ENCODE measurements at regions not wholly inside any gene's neighbourhood (a gene's known extent, or its start where the extent isn't known, plus 50 kb on each side); places are given as distances from the start of the nearest gene placed in this dataset.
"Not testable (repeated sequence)": the region's sequence is repeated elsewhere in the genome, so short reads cannot be mapped to it uniquely, and the experiment has no call there.

DNA sequence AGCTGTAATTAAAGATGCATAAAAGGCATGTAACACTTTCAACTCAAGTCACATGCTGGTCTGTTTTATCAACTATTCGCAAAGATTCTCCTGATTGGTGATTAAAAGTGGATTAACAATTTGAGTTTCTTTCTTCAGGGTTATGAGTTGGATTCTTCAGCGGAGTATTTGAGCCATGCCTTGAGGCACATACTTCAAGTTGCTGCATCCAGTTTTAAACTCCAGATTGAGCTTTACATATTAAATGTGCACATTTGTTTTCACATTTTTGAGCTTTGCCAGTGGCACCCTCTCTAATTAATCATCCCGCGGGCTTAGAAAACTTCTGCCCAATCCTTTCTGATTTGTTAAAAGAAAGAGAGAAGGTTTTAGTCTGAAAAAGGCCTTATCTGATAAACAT lies 654.5 kb downstream of the PRIM2 start:
- POLR2A ChIA-PET; H3K36me3 ChIP-seq (ENCODE audit: control insufficient read depth, insufficient read depth, low read length); H3K27me3 ChIP-seq (ENCODE audit: control insufficient read depth, insufficient read depth, low read length); H3K4me3 ChIP-seq (ENCODE audit: low read depth, low read length); CTCF ChIA-PET; DNase-seq (ENCODE audit: low read depth): not testable (repeated sequence)

- ChIA-PET POLR2A (no interaction called here), CTCF (no interaction called here)
- no peaks in the 10 kb centered on the region for H3K27me3 ChIP-seq (ENCODE audit: control insufficient read depth, insufficient read depth, low read length)
- no peaks in the 10 kb centered on the region for H3K36me3 ChIP-seq (ENCODE audit: control insufficient read depth, insufficient read depth, low read length)
- no peak overlapping the region for H3K4me3 ChIP-seq (ENCODE audit: low read depth, low read length)
- TF ChIP-seq, protein P1, sequence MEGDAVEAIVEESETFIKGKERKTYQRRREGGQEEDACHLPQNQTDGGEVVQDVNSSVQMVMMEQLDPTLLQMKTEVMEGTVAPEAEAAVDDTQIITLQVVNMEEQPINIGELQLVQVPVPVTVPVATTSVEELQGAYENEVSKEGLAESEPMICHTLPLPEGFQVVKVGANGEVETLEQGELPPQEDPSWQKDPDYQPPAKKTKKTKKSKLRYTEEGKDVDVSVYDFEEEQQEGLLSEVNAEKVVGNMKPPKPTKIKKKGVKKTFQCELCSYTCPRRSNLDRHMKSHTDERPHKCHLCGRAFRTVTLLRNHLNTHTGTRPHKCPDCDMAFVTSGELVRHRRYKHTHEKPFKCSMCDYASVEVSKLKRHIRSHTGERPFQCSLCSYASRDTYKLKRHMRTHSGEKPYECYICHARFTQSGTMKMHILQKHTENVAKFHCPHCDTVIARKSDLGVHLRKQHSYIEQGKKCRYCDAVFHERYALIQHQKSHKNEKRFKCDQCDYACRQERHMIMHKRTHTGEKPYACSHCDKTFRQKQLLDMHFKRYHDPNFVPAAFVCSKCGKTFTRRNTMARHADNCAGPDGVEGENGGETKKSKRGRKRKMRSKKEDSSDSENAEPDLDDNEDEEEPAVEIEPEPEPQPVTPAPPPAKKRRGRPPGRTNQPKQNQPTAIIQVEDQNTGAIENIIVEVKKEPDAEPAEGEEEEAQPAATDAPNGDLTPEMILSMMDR (IDR thresholded peaks at IDR 0.05; ENCODE audit: insufficient read depth, low read depth, low read length) = no peak
- no peak for DNase-seq (ENCODE audit: low read depth)
These were observed 657.2 kb downstream of the PRIM2 start for GRCh38 chr6:57974653-57975052.

- POLR2A ChIA-PET; H3K27me3 ChIP-seq (ENCODE audit: control insufficient read depth, insufficient read depth, low read length); CTCF ChIA-PET; DNase-seq (ENCODE audit: low read depth); H3K4me3 ChIP-seq (ENCODE audit: low read depth, low read length); H3K36me3 ChIP-seq (ENCODE audit: control insufficient read depth, insufficient read depth, low read length): not testable (repeated sequence)
These were observed 657.7 kb downstream of the PRIM2 start for GRCh38 chr6:57975127-57975526.

GRCh38 chr6:57976371-57976770 lies 658.9 kb downstream of the PRIM2 start:
- H3K27me3 ChIP-seq (ENCODE audit: control insufficient read depth, insufficient read depth, low read length); CTCF ChIA-PET; POLR2A ChIA-PET; H3K36me3 ChIP-seq (ENCODE audit: control insufficient read depth, insufficient read depth, low read length); H3K4me3 ChIP-seq (ENCODE audit: low read depth, low read length); DNase-seq (ENCODE audit: low read depth): not testable (repeated sequence)

GRCh38 chr6:57983603-57984002 lies 666.2 kb downstream of the PRIM2 start:
- H3K36me3 ChIP-seq (ENCODE audit: control insufficient read depth, insufficient read depth, low read length); H3K4me3 ChIP-seq (ENCODE audit: low read depth, low read length); H3K27me3 ChIP-seq (ENCODE audit: control insufficient read depth, insufficient read depth, low read length); POLR2A ChIA-PET; CTCF ChIA-PET; DNase-seq (ENCODE audit: low read depth): not testable (repeated sequence)

DNA sequence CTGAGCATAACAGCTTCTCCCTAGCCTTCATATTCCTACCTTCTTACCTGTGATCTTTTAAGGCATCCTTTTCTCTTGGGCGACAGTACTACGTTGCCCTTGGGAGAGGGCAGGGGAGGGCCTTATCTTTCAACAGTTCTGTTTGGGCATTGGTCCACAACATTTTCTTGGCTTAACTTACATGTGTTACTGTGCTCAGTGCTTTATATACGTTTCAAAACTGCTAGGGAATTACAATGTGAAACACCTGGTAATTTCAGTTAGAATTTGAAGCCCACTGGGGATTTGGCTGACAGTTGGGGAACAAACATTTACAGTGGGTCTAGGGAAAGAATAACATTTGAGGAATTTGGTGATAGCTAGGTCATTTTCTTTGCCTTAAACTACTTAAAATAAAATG lies 667.1 kb downstream of the PRIM2 start:
- POLR2A ChIA-PET; H3K27me3 ChIP-seq (ENCODE audit: control insufficient read depth, insufficient read depth, low read length); H3K36me3 ChIP-seq (ENCODE audit: control insufficient read depth, insufficient read depth, low read length); H3K4me3 ChIP-seq (ENCODE audit: low read depth, low read length); DNase-seq (ENCODE audit: low read depth); CTCF ChIA-PET: not testable (repeated sequence)

DNA sequence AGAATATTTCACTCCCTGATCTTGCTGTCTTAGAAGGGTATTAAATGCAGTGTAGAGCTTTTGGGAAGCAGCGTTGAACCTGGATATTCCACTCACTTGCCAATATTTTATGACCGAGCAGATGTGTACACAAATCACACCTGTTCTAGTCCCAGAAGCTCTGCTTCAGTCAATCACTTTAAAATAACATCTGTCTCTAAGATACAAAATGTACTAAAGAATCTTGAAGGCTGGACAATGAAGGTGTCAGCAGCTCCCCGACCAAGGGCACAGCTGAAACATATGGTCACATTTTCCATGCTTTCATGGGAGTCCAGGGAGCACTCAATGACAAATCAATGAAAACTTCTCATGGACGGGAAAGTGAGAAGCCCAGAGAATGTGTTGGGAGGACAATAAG lies 668.3 kb downstream of the PRIM2 start:
- DNase-seq (ENCODE audit: low read depth); CTCF ChIA-PET; H3K4me3 ChIP-seq (ENCODE audit: low read depth, low read length); POLR2A ChIA-PET; H3K27me3 ChIP-seq (ENCODE audit: control insufficient read depth, insufficient read depth, low read length); H3K36me3 ChIP-seq (ENCODE audit: control insufficient read depth, insufficient read depth, low read length): not testable (repeated sequence)

- H3K4me3 ChIP-seq (ENCODE audit: low read depth, low read length); H3K36me3 ChIP-seq (ENCODE audit: control insufficient read depth, insufficient read depth, low read length); DNase-seq (ENCODE audit: low read depth); CTCF ChIA-PET; H3K27me3 ChIP-seq (ENCODE audit: control insufficient read depth, insufficient read depth, low read length); POLR2A ChIA-PET: not testable (repeated sequence)
These were observed 669.2 kb downstream of the PRIM2 start for GRCh38 chr6:57986584-57986983.

DNA sequence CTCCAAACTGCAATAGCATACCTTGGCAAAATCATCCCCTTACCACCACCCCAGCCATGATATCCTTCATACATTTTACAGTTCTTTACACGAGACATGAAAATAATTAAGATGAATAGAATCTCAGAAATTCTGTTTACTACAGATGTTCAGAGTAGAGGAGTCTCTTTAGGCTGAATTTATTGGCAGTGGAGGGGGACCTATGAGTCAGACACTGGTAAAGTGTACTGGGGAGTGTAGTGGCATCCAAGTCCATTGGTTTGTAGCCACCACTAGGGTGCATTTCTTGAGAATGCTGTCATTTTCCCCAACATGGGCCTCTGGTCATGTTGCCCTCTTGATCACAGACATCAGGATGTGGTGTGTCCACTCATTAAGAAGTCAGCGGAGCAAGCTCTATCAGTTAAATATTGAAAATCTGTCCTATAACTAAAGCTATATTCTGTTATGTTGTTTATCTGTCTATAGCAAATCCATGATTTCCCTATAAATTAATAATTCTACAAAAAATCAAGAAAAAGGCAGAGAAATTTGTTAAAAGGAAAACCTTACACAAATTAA lies 672.2 kb downstream of the PRIM2 start:
- H3K4me3 ChIP-seq (ENCODE audit: low read depth, low read length); H3K36me3 ChIP-seq (ENCODE audit: control insufficient read depth, insufficient read depth, low read length); CTCF ChIA-PET; DNase-seq (ENCODE audit: low read depth); H3K27me3 ChIP-seq (ENCODE audit: control insufficient read depth, insufficient read depth, low read length); POLR2A ChIA-PET: not testable (repeated sequence)

- CTCF ChIA-PET = not testable (repeated sequence)
These were observed 681.6 kb downstream of the PRIM2 start for GRCh38 chr6:57998858-57999619.

DNA sequence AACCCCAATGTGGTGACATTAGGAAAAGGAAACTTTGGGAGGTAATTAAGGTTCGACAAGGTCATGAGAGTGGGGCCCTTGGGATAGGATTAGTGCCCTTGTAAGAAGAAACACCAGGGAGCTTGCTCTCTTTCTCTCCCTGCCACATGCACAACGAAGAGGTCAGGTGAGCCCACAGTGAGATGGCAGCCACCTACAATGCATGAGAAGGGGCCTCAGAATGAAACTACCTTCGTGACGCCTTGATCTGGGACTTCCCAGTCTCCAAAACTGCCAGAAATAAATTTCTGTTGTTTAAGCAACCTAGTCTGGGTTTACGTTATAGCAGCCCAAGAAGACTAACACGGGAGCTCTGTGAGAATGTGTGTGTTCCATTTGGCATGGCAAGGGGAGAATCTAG lies 682.8 kb downstream of the PRIM2 start:
- H3K36me3 ChIP-seq (ENCODE audit: control insufficient read depth, insufficient read depth, low read length); POLR2A ChIA-PET; CTCF ChIA-PET; DNase-seq (ENCODE audit: low read depth); H3K27me3 ChIP-seq (ENCODE audit: control insufficient read depth, insufficient read depth, low read length); H3K4me3 ChIP-seq (ENCODE audit: low read depth, low read length): not testable (repeated sequence)

More at GRCh38 chr6:57998858-57999619, 681.6 kb downstream of the PRIM2 start:
- H3K4me3 ChIP-seq (ENCODE audit: low read depth, low read length); POLR2A ChIA-PET; H3K27me3 ChIP-seq (ENCODE audit: control insufficient read depth, insufficient read depth, low read length); DNase-seq (ENCODE audit: low read depth); H3K36me3 ChIP-seq (ENCODE audit: control insufficient read depth, insufficient read depth, low read length): not testable (repeated sequence)
